Thyroid gland (tissue), 4 donors: ENCODE measurements at regions not wholly inside any gene's neighbourhood (a gene's known extent, or its start where the extent isn't known, plus 50 kb on each side); places are given as distances from the start of the nearest gene placed in this dataset.

ENCODE experiments used
- DNase-seq, 2 donors: peaks; one replicate each; pipeline ENCODE4 v3.0.0-alpha.2; 2019
- H3K27ac ChIP-seq, 3 donors: fragments of 200-600 bp; sonication (generic); 1 replicate in 2 of 3; 2 replicates in 1 of 3; pipeline ENCODE4 v1.5.1; 2016 to 2019; ENCODE audit warnings: mild to moderate bottlenecking in 1 of 3, moderate library complexity in 1 of 3
- H3K27me3 ChIP-seq: fragments of 200-600 bp; sonication (generic); one replicate; pipeline ENCODE4 v1.5.1; 2019
- H3K36me3 ChIP-seq, 2 donors: fragments of 200-600 bp; sonication (generic); one replicate each; pipeline ENCODE4 v1.5.1; 2016 to 2019
- H3K4me1 ChIP-seq, 2 donors: fragments of 200-600 bp; sonication (generic); one replicate each; pipeline ENCODE4 v1.5.1; 2017 to 2019
- H3K4me3 ChIP-seq, 3 donors: fragments of 200-600 bp; sonication (generic); replicated peaks in 1 of 3; 1 replicate in 2 of 3; 2 replicates in 1 of 3; pipeline ENCODE4 v1.5.1; 2016; ENCODE audit warnings: mild to moderate bottlenecking in 1 of 3
- H3K9me3 ChIP-seq: fragments of 200-600 bp; sonication (generic); one replicate; pipeline ENCODE4 v1.5.1; 2017
- POLR2A ChIP-seq, 2 donors: fragments of 450-650 bp; IDR thresholded peaks; one replicate each; pipeline ENCODE4 v1.6.1; 2017; ENCODE audit warnings: antibody characterized with exemption in 2 of 2, mild to moderate bottlenecking in 2 of 2, moderate library complexity in 1 of 2
- WGBS, 2 donors: methylation state at CpG; one replicate each; pipeline ENCODE4 v1.1.5; 2017; 5-methylcytosine and 5-hydroxymethylcytosine counted together
- intact Hi-C: fragments of 100-400 bp; cut with DNase I; formaldehyde crosslinking; loops from one replicate; pipeline ENCODE4 v1.15.1; 2023
- TF ChIP-seq, protein P1 (sequence below), 6 experiments: fragments of 200-600 bp in 3 of 6; fragments of 450-650 bp in 3 of 6; sonication (generic) in 3 of 6; IDR thresholded peaks; one replicate each; pipeline ENCODE4 v1.5.1; 2016 to 2019; ENCODE audit warnings: antibody characterized with exemption in 6 of 6, mild to moderate bottlenecking in 2 of 6, inconsistent platforms in 1 of 6, moderate library complexity in 1 of 6

DNA sequence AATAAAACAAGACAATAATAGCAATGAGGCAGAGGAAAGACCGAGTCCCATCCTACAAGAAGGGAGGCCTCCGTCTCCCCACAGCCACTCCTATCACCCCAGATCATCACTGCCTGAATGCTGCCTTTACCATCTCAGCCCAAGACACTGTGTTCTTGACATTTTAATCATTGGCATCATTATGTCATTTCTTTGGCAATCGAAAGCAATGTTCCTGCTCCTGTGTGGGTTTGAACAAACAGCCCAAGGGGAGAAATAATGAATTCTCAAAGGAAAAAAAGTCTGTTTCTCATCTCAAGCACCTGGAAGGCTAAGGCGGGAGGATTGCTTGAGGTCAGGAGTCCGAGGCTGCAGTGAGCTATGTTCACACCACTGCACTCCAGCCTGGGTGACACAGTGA, 73.0 kb upstream of the ACSL1 start:
- intact Hi-C loops: no loop called here
- Histone ChIP-seq H3K9me3 (no peaks in the 10 kb centered on the region), H3K27me3 (no peaks in the 10 kb centered on the region), H3K4me3 (no peak overlapping the region), H3K27ac (no peak overlapping the region), H3K4me1 (peaks cover 0 to 5% of the 10 kb centered on the region in 2 donors), H3K36me3 (no peaks in the 10 kb centered on the region)
- TF ChIP-seq, protein P1, sequence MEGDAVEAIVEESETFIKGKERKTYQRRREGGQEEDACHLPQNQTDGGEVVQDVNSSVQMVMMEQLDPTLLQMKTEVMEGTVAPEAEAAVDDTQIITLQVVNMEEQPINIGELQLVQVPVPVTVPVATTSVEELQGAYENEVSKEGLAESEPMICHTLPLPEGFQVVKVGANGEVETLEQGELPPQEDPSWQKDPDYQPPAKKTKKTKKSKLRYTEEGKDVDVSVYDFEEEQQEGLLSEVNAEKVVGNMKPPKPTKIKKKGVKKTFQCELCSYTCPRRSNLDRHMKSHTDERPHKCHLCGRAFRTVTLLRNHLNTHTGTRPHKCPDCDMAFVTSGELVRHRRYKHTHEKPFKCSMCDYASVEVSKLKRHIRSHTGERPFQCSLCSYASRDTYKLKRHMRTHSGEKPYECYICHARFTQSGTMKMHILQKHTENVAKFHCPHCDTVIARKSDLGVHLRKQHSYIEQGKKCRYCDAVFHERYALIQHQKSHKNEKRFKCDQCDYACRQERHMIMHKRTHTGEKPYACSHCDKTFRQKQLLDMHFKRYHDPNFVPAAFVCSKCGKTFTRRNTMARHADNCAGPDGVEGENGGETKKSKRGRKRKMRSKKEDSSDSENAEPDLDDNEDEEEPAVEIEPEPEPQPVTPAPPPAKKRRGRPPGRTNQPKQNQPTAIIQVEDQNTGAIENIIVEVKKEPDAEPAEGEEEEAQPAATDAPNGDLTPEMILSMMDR (IDR thresholded peaks at IDR 0.05): no peak
- no peak for TF ChIP-seq POLR2A (IDR thresholded peaks at IDR 0.05)
- WGBS, 2 donors: 87 to 89% methylated on average over 5 of the region's 5 CpGs
- no peak for DNase-seq

DNA sequence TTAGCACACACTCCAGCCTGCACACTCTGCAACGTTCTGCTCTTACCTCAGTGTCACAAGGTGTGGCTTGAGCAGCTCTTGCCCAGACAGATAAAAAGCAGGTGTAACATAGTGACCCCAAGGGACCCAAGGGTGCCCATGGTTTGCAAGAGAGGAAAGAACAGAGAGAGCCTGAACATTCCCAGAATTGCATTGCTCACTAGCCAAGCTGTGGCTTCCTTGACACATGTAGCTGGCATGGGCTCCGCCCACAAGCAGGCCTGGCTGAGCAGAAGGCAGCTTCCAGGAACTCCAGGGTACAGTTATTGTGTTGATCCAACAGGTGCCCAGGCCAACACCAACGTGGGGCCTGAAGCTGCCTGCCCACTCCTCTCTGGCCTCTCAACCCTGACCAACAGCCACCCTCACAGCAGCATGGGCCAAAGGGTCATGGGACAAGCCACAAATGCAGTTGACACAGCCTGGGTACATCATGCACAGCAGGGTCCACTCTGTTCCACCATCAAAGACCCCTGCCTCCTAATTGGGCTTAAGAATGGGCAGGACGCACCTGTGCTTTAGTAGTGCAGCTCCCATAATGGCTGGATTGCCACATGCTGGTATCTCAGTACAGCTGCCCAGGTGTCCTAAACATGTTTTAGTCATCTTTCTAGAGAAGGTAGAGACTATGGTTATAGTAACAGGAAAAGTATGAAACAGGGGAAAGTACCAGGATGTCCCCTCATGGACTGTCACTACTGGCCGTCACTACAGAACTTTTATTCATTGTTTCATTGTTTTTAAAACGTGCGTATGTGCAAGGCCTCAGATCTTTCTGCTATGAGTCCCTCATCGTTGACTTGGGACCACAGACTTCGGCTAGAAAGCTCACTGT, 73.7 kb upstream of the ACSL1 start:
- TF ChIP-seq POLR2A (IDR thresholded peaks at IDR 0.05): no peak
- TF ChIP-seq, protein P1 (IDR thresholded peaks at IDR 0.05): no peak
- intact Hi-C loops: no loop called here
- Histone ChIP-seq H3K27ac (no peak overlapping the region), H3K27me3 (no peaks in the 10 kb centered on the region), H3K4me3 (no peak overlapping the region), H3K9me3 (no peaks in the 10 kb centered on the region), H3K4me1 (peaks cover 0 to 5% of the 10 kb centered on the region in 2 donors), H3K36me3 (no peaks in the 10 kb centered on the region)
- WGBS, 2 donors: 79 to 84% methylated on average over 9 of the region's 9 CpGs
- peak; percentile 65 to 74 for DNase-seq

DNA sequence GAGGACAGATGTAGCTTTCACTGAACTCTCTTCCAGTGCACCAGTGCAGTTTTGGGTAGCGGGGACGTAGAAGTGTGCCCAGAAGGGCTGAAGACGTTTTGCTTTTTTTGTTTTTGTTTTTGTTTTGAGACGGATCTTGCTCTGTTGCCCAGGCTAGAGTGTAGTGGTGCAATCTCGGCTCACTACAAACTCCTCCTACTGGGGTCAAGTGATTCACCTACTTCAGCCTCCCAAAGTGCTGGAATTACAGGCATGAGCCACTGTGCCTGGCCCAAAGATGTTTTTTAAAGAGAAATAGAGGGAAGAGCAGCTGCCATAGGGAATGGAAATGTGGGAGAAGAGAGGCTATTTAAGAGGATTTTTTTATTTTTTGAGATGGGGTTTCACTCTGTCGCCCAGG, 74.4 kb upstream of the ACSL1 start:
- H3K4me3 ChIP-seq: no peak overlapping the region
- H3K27me3 ChIP-seq: no peaks in the 10 kb centered on the region
- intact Hi-C loops: no loop called here
- H3K27ac ChIP-seq: no peak overlapping the region
- WGBS, 2 donors: 83 to 85% methylated on average over 6 of the region's 6 CpGs
- no peaks in the 10 kb centered on the region for H3K36me3 ChIP-seq
- peaks cover 0 to 5% of the 10 kb centered on the region in 2 donors for H3K4me1 ChIP-seq
- TF ChIP-seq, protein P1 (IDR thresholded peaks at IDR 0.05): no peak
- TF ChIP-seq POLR2A (IDR thresholded peaks at IDR 0.05): no peak
- no peaks in the 10 kb centered on the region for H3K9me3 ChIP-seq
- no peak for DNase-seq

DNA sequence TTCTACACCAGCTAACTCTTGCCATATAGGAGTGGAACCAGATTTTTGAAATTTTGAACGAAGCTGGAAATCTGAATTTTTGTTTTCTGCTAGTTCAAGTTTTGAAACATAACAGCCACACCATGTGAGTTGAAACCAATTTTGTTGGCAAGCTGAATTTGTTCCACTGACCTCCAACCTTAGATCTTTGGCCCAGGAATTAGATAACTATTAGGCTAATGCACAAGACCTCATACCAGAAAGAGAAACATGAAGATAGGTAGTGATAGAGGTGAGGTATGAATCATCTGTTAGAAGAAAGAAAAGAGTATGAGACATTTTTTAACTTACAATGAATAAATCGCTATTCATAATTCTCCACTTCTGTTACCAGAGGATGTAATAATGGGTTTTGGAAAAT, 76.8 kb upstream of the ACSL1 start:
- intact Hi-C loops: no loop called here
- WGBS, 2 donors: 88 to 94% methylated on average over 2 of the region's 2 CpGs
- Histone ChIP-seq H3K36me3 (no peaks in the 10 kb centered on the region), H3K4me3 (no peak overlapping the region), H3K4me1 (peaks cover 0 to 5% of the 10 kb centered on the region in 2 donors), H3K27ac (no peak overlapping the region), H3K9me3 (no peaks in the 10 kb centered on the region), H3K27me3 (no peaks in the 10 kb centered on the region)
- no peak for TF ChIP-seq POLR2A (IDR thresholded peaks at IDR 0.05)
- TF ChIP-seq, protein P1 (IDR thresholded peaks at IDR 0.05): no peak
- no peak for DNase-seq

DNA sequence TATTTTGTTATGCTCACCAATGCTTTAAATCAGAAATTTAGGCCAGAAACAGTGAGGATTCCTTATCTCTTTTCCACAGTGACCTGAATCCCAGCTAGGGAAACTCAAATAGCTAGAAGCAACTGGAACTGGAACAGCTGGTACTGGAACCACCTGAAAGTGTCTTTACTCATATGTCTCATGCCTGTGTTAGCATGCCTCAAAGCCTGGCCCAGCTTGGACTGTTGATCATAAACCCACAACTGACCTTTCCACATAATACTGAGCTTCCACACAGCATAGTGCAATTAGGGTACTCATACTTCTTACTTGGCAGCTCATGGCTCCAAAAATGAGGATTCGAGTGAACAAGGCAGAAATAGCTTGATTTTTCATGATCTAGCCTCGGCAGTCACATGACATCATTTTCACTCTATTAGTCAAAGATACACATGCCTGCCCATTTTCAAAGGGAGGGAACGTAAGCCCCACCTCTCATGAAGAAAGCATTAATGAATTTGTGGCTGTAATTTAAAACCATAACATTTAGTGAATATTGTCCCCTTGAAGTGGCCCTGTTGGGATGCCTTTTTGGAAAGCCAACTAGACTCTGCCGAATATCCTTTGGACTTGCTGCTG, 80.8 kb upstream of the ACSL1 start:
- DNase-seq: no peak
- Histone ChIP-seq H3K27me3 (no peaks in the 10 kb centered on the region), H3K4me3 (no peak overlapping the region), H3K27ac (no peak overlapping the region), H3K9me3 (no peaks in the 10 kb centered on the region), H3K4me1 (no peaks in the 10 kb centered on the region), H3K36me3 (no peaks in the 10 kb centered on the region)
- 87 to 92% methylated on average over 4 of the region's 4 CpGs for WGBS, 2 donors
- intact Hi-C loops: no loop called here
- TF ChIP-seq POLR2A (IDR thresholded peaks at IDR 0.05): no peak
- TF ChIP-seq, protein P1 (IDR thresholded peaks at IDR 0.05): no peak
